H9 (cell line): ENCODE measurements at regions not wholly inside any gene's neighbourhood (a gene's known extent, or its start where the extent isn't known, plus 50 kb on each side); places are given as distances from the start of the nearest gene placed in this dataset.

Source experiments
- DNase-seq: peaks from one replicate; pipeline ENCODE4 v3.0.0-alpha.2; 2017
- H2AFZ ChIP-seq: one replicate; pipeline ENCODE4 v1.6.1; 2013; ENCODE audit warnings: mild to moderate bottlenecking, low read length, control low read depth, moderate library complexity
- H2AK5ac ChIP-seq: 2 replicates; pipeline ENCODE4 v1.6.1; 2013; ENCODE audit warnings: low read length, control low read depth, mixed read lengths; ENCODE audit not compliant: insufficient read length
- H2BK120ac ChIP-seq: one replicate; pipeline ENCODE4 v1.6.1; 2013; ENCODE audit warnings: low read depth, mild to moderate bottlenecking, low read length, control low read depth, inconsistent platforms; ENCODE audit not compliant: poor library complexity, severe bottlenecking
- H2BK12ac ChIP-seq: 2 replicates; pipeline ENCODE4 v1.6.1; 2013; ENCODE audit warnings: low read length, control low read depth, mixed read lengths, low read depth; ENCODE audit not compliant: insufficient read length
- H2BK15ac ChIP-seq: 2 replicates; pipeline ENCODE4 v1.6.1; 2013; ENCODE audit warnings: low read depth, low read length, control low read depth
- H2BK20ac ChIP-seq: one replicate; pipeline ENCODE4 v1.6.1; 2013; ENCODE audit warnings: low read depth, mild to moderate bottlenecking, low read length, control low read depth, inconsistent platforms; ENCODE audit not compliant: poor library complexity, severe bottlenecking
- H2BK5ac ChIP-seq: 2 replicates; pipeline ENCODE4 v1.6.1; 2013; ENCODE audit warnings: low read length, control low read depth, mixed read lengths; ENCODE audit not compliant: insufficient read length
- H3K14ac ChIP-seq: 2 replicates; pipeline ENCODE4 v1.6.1; 2013; ENCODE audit warnings: low read length, control low read depth; ENCODE audit not compliant: insufficient read depth
- H3K18ac ChIP-seq: 2 replicates; pipeline ENCODE4 v1.6.1; 2013; ENCODE audit warnings: low read depth, mild to moderate bottlenecking, mixed read lengths, low read length, control low read depth; ENCODE audit not compliant: insufficient read length
- H3K23ac ChIP-seq: 2 replicates; pipeline ENCODE4 v1.6.1; 2013; ENCODE audit warnings: low read length, control low read depth, mixed read lengths, low read depth; ENCODE audit not compliant: insufficient read length
- H3K23me2 ChIP-seq: 2 replicates; pipeline ENCODE4 v1.6.1; 2013; ENCODE audit warnings: low read depth, mild to moderate bottlenecking, mixed read lengths, low read length, control low read depth; ENCODE audit not compliant: insufficient read length, poor library complexity, severe bottlenecking
- H3K27ac ChIP-seq: 2 replicates; pipeline ENCODE4 v1.5.1; 2013; ENCODE audit warnings: low read length, control low read depth, mixed read lengths, low read depth; ENCODE audit not compliant: insufficient read length
- H3K27me3 ChIP-seq: 2 replicates; pipeline ENCODE4 v1.6.1; 2013; ENCODE audit warnings: low read length, control low read depth, inconsistent platforms; ENCODE audit not compliant: insufficient read depth
- H3K4ac ChIP-seq: 2 replicates; pipeline ENCODE4 v1.6.1; 2013; ENCODE audit warnings: low read depth, mild to moderate bottlenecking, control low read depth, inconsistent platforms, low read length, moderate library complexity
- H3K4me1 ChIP-seq: 2 replicates; pipeline ENCODE4 v1.6.1; 2013; ENCODE audit warnings: low read length, control low read depth, inconsistent platforms; ENCODE audit not compliant: insufficient read depth
- H3K4me2 ChIP-seq: 2 replicates; pipeline ENCODE4 v1.6.1; 2013; ENCODE audit warnings: low read length, control low read depth, mixed read lengths; ENCODE audit not compliant: insufficient read length, insufficient read depth
- H3K56ac ChIP-seq: 2 replicates; pipeline ENCODE4 v1.6.1; 2013; ENCODE audit warnings: low read depth, mild to moderate bottlenecking, mixed read lengths, low read length, control low read depth; ENCODE audit not compliant: insufficient read length
- H3K79me1 ChIP-seq: 2 replicates; pipeline ENCODE4 v1.6.1; 2013; ENCODE audit warnings: low read depth, mild to moderate bottlenecking, moderate library complexity, low read length, control low read depth, inconsistent platforms; ENCODE audit not compliant: insufficient read depth, poor library complexity, severe bottlenecking
- H3K79me2 ChIP-seq: 2 replicates; pipeline ENCODE4 v1.6.1; 2013; ENCODE audit warnings: low read length, control low read depth, inconsistent platforms; ENCODE audit not compliant: insufficient read depth
- H3K9ac ChIP-seq: 2 replicates; pipeline ENCODE4 v1.6.1; 2013; ENCODE audit warnings: low read length, control low read depth, mixed read lengths; ENCODE audit not compliant: insufficient read length; ENCODE audit errors: extremely low read depth
- H3K9me3 ChIP-seq: one replicate; pipeline ENCODE4 v1.6.1; 2013; ENCODE audit warnings: low read depth, low read length, inconsistent platforms; ENCODE audit not compliant: control insufficient read depth
- H3T11ph ChIP-seq: one replicate; pipeline ENCODE4 v1.6.1; 2013; ENCODE audit warnings: mild to moderate bottlenecking, low read length, control low read depth, inconsistent platforms
- H4K20me1 ChIP-seq: one replicate; pipeline ENCODE4 v1.6.1; 2013; ENCODE audit not compliant: control insufficient read depth, insufficient read length, insufficient read depth
- H4K5ac ChIP-seq: 2 replicates; pipeline ENCODE4 v1.6.1; 2013; ENCODE audit warnings: low read depth, mild to moderate bottlenecking, mixed read lengths, low read length, control low read depth; ENCODE audit not compliant: insufficient read length
- H4K8ac ChIP-seq: replicated peaks from 2 replicates; pipeline ENCODE4 v1.6.1; 2013; ENCODE audit warnings: low read length, control low read depth, mixed read lengths, low read depth; ENCODE audit not compliant: insufficient read length
- H4K91ac ChIP-seq: 2 replicates; pipeline ENCODE4 v1.6.1; 2013; ENCODE audit warnings: low read depth, mild to moderate bottlenecking, moderate library complexity, mixed read lengths, low read length, control low read depth; ENCODE audit not compliant: insufficient read length
- H3K27ac Mint-ChIP-seq, 3 experiments: 2 replicates in 2 of 3; 3 replicates in 1 of 3; pipeline ENCODE4 v1.8.0; 2020 to 2021; ENCODE audit warnings: mixed read lengths in 3 of 3, mild to moderate bottlenecking in 1 of 3, moderate library complexity in 1 of 3
- H3K27me3 Mint-ChIP-seq: 2 replicates; pipeline ENCODE4 v1.8.0; 2021; ENCODE audit warnings: low read depth, mild to moderate bottlenecking, moderate library complexity, mixed read lengths
- H3K36me3 Mint-ChIP-seq, 3 experiments: 2 replicates in 2 of 3; 3 replicates in 1 of 3; pipeline ENCODE4 v1.8.0; 2020 to 2021; ENCODE audit warnings: low read depth in 3 of 3, mixed read lengths in 3 of 3; ENCODE audit not compliant: insufficient read depth in 1 of 3
- H3K4me1 Mint-ChIP-seq, 2 experiments: 2 replicates each; pipeline ENCODE4 v1.8.0; 2020; ENCODE audit warnings: mixed read lengths in 2 of 2
- H3K4me3 Mint-ChIP-seq, 2 experiments: 2 replicates in 1 of 2; 3 replicates in 1 of 2; pipeline ENCODE4 v1.8.0; 2020 to 2021; ENCODE audit warnings: mild to moderate bottlenecking in 2 of 2, mixed read lengths in 2 of 2, moderate library complexity in 1 of 2
- H3K9me3 Mint-ChIP-seq, 2 experiments: 2 replicates in 1 of 2; 3 replicates in 1 of 2; pipeline ENCODE4 v1.8.0; 2020; ENCODE audit warnings: mild to moderate bottlenecking in 2 of 2, mixed read lengths in 2 of 2, moderate library complexity in 1 of 2
- CTCF ChIP-seq: fragments of 200-600 bp; sonication (generic); conservative IDR thresholded peaks from 3 replicates; pipeline ENCODE4 v1.8.0; 2021; ENCODE audit warnings: antibody characterized with exemption, mild to moderate bottlenecking
- WGBS: extraction: QIAGEN DNeasy Blood & Tissue Kit; methylation state at CpG from one replicate; pipeline ENCODE4 v1.1.7; 2013; ENCODE audit warnings: missing lambda C conversion rate, low lambda C conversion rate, mixed read lengths; ENCODE audit not compliant: insufficient read length; ENCODE audit errors: extremely low coverage; 5-methylcytosine and 5-hydroxymethylcytosine counted together

DNA sequence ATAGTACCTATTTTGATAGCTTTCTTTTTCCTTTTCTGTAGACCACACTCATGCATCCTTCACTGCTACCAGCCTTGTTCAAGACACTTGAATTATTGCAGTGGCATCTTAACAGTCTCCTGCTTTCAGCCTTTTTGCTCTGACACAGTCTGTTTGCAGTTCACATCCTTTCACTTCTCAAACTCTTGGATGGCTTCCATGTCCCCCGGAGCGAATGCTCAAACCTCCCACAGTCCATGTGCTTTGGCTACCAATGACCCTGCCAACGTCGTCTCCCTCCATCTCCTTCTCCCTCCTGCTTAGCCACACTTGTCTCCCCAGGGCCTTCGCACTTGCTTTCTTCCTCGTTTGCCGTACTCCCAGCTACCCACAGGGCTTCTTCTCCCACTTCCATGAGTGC, 270.0 kb upstream of the ZFP64 start:
- no peak overlapping the region for H2AFZ ChIP-seq
- no peak overlapping the region for H3K4me3 Mint-ChIP-seq
- no peak overlapping the region for H2BK20ac ChIP-seq
- DNase-seq = no peak
- H3K27me3 Mint-ChIP-seq = peaks cover 6% of the 10 kb centered on the region
- no peak overlapping the region for H4K91ac ChIP-seq
- H2AK5ac ChIP-seq = no peak overlapping the region
- H3K9me3 ChIP-seq = no peaks in the 10 kb centered on the region
- no peak overlapping the region for H3K23ac ChIP-seq
- 0 out of 5 replicates have a peak, but pooled peaks cover 0 to 2% of the 10 kb centered on the region in 2 experiments for H3K9me3 Mint-ChIP-seq
- no peak overlapping the region for H3K4me2 ChIP-seq
- no peak overlapping the region for H3K27ac ChIP-seq
- H3T11ph ChIP-seq = no peak overlapping the region
- H3K56ac ChIP-seq = no peak overlapping the region
- H4K8ac ChIP-seq = no peak overlapping the region
- WGBS = no CpG with 5 or more reads among the region's 7 CpGs
- no peaks in the 10 kb centered on the region for H3K4me1 ChIP-seq
- no peak overlapping the region for H2BK15ac ChIP-seq
- no peak overlapping the region for H4K5ac ChIP-seq
- H4K20me1 ChIP-seq = no peaks in the 10 kb centered on the region
- no peak overlapping the region for H2BK5ac ChIP-seq
- no peaks in the 10 kb centered on the region for H3K27me3 ChIP-seq
- H3K23me2 ChIP-seq = no peaks in the 10 kb centered on the region
- no peak overlapping the region for H3K9ac ChIP-seq
- no peak overlapping the region for H3K27ac Mint-ChIP-seq
- TF ChIP-seq CTCF = no peak
- H3K18ac ChIP-seq = no peak overlapping the region
- H2BK120ac ChIP-seq = no peak overlapping the region
- no peaks in the 10 kb centered on the region for H3K36me3 Mint-ChIP-seq
- no peak overlapping the region for H2BK12ac ChIP-seq
- H3K79me2 ChIP-seq = no peaks in the 10 kb centered on the region
- no peaks in the 10 kb centered on the region for H3K4me1 Mint-ChIP-seq
- no peak overlapping the region; the same call in 1 of the 2 replicates for H3K14ac ChIP-seq
- H3K79me1 ChIP-seq = no peaks in the 10 kb centered on the region
- H3K4ac ChIP-seq = no peak overlapping the region
